Lower lobe of right lung (tissue), 2 donors: ENCODE measurements at regions not wholly inside any gene's neighbourhood (a gene's known extent, or its start where the extent isn't known, plus 50 kb on each side); places are given as distances from the start of the nearest gene placed in this dataset.
"Not testable (repeated sequence)": the region's sequence is repeated elsewhere in the genome, so short reads cannot be mapped to it uniquely, and the experiment has no call there.

Source experiments
- ATAC-seq, 2 donors: fragments of 200-7000 bp; cut with Tn5 transposase; one replicate each; pipeline ENCODE4 v1.9.1; 2020 to 2022; ENCODE audit warnings: mild to moderate bottlenecking in 2 of 2, moderate library complexity in 2 of 2
- DNase-seq: peaks from one replicate; pipeline ENCODE4 v3.0.0-alpha.2; 2020
- H3K27ac ChIP-seq: fragments of 200-600 bp; one replicate; pipeline ENCODE4 v1.8.0; 2022
- H3K27me3 ChIP-seq: fragments of 200-600 bp; one replicate; pipeline ENCODE4 v1.8.0; 2022; ENCODE audit warnings: low read depth
- H3K36me3 ChIP-seq: fragments of 200-600 bp; one replicate; pipeline ENCODE4 v1.8.0; 2022; ENCODE audit warnings: mild to moderate bottlenecking
- H3K4me1 ChIP-seq: fragments of 200-600 bp; one replicate; pipeline ENCODE4 v1.8.0; 2022
- H3K4me3 ChIP-seq: fragments of 200-600 bp; one replicate; pipeline ENCODE4 v1.8.0; 2022; ENCODE audit warnings: mild to moderate bottlenecking
- H3K9me3 ChIP-seq: fragments of 200-600 bp; one replicate; pipeline ENCODE4 v1.8.0; 2022
- CTCF ChIP-seq: fragments of 200-600 bp; IDR thresholded peaks from one replicate; pipeline ENCODE4 v1.8.0; 2022; ENCODE audit warnings: antibody characterized with exemption, mild to moderate bottlenecking
- intact Hi-C: fragments of 100-400 bp; cut with DNase I; formaldehyde crosslinking; loops from one replicate; pipeline ENCODE4 v1.11.0; 2022
- donor health status: DM: no; HTN: yes; CAD: no; lungs with severe emphysema.

DNA sequence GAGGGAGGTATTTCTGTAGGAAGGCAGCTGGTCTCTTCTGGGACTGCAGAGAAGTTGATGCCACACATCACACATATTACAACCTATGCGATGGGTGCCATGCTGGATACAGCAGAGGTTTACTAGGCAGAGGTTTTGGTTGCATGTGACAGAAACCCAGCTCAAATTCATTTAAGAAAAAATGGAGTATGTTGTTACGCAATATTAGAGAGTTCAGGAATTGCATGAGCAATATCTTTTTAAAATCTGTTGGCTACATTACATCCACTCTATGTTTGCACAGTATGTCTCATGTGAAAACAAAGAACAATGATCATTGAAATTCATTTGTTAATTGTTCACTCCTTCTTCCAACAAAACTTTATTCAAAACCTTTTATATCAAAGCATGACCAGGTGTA lies 425.2 kb downstream of the RWDD3 start:
- Histone ChIP-seq H3K36me3 (no peaks in the 10 kb centered on the region), H3K4me3 (no peak overlapping the region), H3K27me3 (no peaks in the 10 kb centered on the region), H3K27ac (no peak overlapping the region), H3K9me3 (peaks cover 13% of the 10 kb centered on the region), H3K4me1 (no peaks in the 10 kb centered on the region)
- intact Hi-C loops = no loop called here
- no peak for ATAC-seq
- no peak for TF ChIP-seq CTCF
- no peak for DNase-seq

- intact Hi-C loops = no loop called here
- TF ChIP-seq CTCF = no peak
- DNase-seq = no peak
Observed at GRCh38 chr1:95659588-95659987, 425.6 kb downstream of the RWDD3 start.

DNA sequence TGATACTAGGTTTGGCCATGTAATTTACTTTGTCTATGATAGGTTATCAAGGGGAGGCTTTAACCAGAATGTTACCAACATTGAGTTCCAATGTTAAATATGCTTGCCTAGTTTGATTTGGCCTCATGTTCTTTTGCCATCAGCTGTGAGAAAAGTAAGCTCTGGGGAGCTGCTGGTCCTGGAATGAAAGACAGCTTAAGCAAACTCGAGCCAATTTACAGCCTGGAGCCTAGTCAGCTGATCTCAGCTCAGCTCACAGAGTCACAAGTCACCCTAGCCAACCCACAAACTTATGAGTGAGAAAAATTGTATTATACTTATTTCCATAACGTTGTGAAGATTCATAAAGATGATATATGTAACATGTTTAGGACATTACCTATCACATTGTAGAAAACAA lies 426.7 kb downstream of the RWDD3 start:
- ATAC-seq (no peak), DNase-seq (no peak)
- intact Hi-C loops = no loop called here
- Histone ChIP-seq H3K4me3 (no peak overlapping the region), H3K9me3 (peaks cover 13% of the 10 kb centered on the region), H3K4me1 (no peaks in the 10 kb centered on the region), H3K27me3 (no peaks in the 10 kb centered on the region), H3K36me3 (no peaks in the 10 kb centered on the region), H3K27ac (no peak overlapping the region)
- no peak for TF ChIP-seq CTCF

More at GRCh38 chr1:95659588-95659987, 425.6 kb downstream of the RWDD3 start:
- no peaks in the 10 kb centered on the region for H3K4me1 ChIP-seq
- ATAC-seq = peak in 1 of 2 donors; percentile 78
- H3K9me3 ChIP-seq = peaks cover 13% of the 10 kb centered on the region
- no peaks in the 10 kb centered on the region for H3K27me3 ChIP-seq
- no peak overlapping the region for H3K4me3 ChIP-seq
- no peak overlapping the region for H3K27ac ChIP-seq
- H3K36me3 ChIP-seq = no peaks in the 10 kb centered on the region

DNA sequence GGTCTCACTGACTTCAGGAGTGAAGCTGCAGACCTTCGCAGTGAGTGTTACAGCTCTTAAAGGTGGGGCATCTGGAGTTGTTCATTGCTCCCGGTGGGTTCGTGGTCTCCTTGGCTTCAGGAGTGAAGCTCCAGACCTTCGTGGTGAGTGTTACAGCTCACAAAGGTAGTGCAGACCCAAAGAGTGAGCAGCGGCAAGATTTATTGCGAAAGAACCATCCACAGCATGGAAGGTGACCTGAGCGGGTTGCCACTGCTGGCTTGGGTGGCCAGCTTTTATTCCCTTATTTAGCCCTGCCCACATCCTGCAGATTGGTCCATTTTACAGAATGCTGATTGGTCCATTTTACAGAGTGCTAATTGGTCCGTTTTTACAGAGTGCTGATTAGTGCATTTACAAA lies 429.5 kb downstream of the RWDD3 start:
- H3K36me3 ChIP-seq, H3K4me3 ChIP-seq, ATAC-seq, intact Hi-C loops, H3K27me3 ChIP-seq, H3K4me1 ChIP-seq, DNase-seq, H3K27ac ChIP-seq: not testable (repeated sequence)
- peaks cover 13% of the 10 kb centered on the region for H3K9me3 ChIP-seq

DNA sequence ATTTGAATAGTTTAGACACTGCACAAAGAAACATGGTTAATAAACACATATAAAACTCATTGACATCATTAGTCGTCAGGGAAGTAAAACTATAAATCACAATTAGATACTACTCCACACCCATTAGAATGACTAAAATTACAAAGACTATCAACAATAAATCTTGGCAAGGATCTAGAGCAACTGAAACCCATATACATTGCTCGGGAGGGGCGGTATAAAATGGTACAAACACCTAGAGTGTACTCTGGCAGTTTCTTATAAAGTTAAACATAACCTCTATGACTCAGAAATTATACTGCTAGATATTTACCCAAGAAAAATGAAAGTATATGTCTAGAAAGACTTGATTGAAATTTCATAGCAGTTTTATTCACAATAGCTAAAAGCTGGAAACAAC lies 434.2 kb downstream of the RWDD3 start:
- Histone ChIP-seq H3K36me3 (no peaks in the 10 kb centered on the region), H3K4me1 (no peaks in the 10 kb centered on the region), H3K9me3 (peaks cover 5% of the 10 kb centered on the region), H3K27me3 (no peaks in the 10 kb centered on the region), H3K4me3 (no peak overlapping the region), H3K27ac (no peak overlapping the region)
- no peak for DNase-seq
- intact Hi-C loops = no loop called here
- no peak for ATAC-seq
- no peak for TF ChIP-seq CTCF

- H3K27me3 ChIP-seq, H3K9me3 ChIP-seq, H3K36me3 ChIP-seq, H3K27ac ChIP-seq, H3K4me1 ChIP-seq, ATAC-seq, H3K4me3 ChIP-seq, DNase-seq, intact Hi-C loops: not testable (repeated sequence)
Observed at GRCh38 chr1:95669638-95670037, 435.6 kb downstream of the RWDD3 start.

- intact Hi-C loops = no loop called here
- Histone ChIP-seq H3K36me3 (no peaks in the 10 kb centered on the region), H3K27ac (no peak overlapping the region), H3K27me3 (no peaks in the 10 kb centered on the region), H3K4me1 (no peaks in the 10 kb centered on the region), H3K9me3 (no peaks in the 10 kb centered on the region), H3K4me3 (no peak overlapping the region)
- ATAC-seq (no peak), DNase-seq (no peak)
- TF ChIP-seq CTCF = no peak
Observed at GRCh38 chr1:95671098-95671497, 437.1 kb downstream of the RWDD3 start.
